ENCODE measurements at regions not wholly inside any gene's neighbourhood (a gene's known extent, or its start where the extent isn't known, plus 50 kb on each side); places are given as distances from the start of the nearest gene placed in this dataset.
"Not testable (repeated sequence)": the region's sequence is repeated elsewhere in the genome, so short reads cannot be mapped to it uniquely, and the experiment has no call there.

GRCh38 chr19:21608571-21608970 is 103.2 kb downstream of the ZNF429 start:
- no peak overlapping the region for H3K4me3 ChIP-seq
- H3K36me3 ChIP-seq, result no peaks in the 10 kb centered on the region
- peak overlapping the region in 1 of 12 donors; percentile 45 for H3K27ac ChIP-seq
- no peak for DNase-seq
- WGBS, 4 donors, result 66 to 87% (median 81%) methylated on average over 2 of the region's 2 CpGs
- no peak for TF ChIP-seq POLR2A (IDR thresholded peaks at IDR 0.05)
- TF ChIP-seq CTCF (IDR thresholded peaks at IDR 0.05), result no peak
- no peaks in the 10 kb centered on the region for H3K9me3 ChIP-seq
- H3K27me3 ChIP-seq, result no peaks in the 10 kb centered on the region
- H3K4me1 ChIP-seq, result peaks cover 0 to 34% (median 12%) of the 10 kb centered on the region in 12 donors
- intact Hi-C loops (cut with DNase I), result no loop called here
- ATAC-seq, result no peak

- WGBS, 4 donors, result 64 to 72% (median 69%) methylated on average over 4 of the region's 4 CpGs
- no peak for DNase-seq
- TF ChIP-seq CTCF (IDR thresholded peaks at IDR 0.05), result no peak
- no peak for TF ChIP-seq POLR2A (IDR thresholded peaks at IDR 0.05)
- H3K9me3 ChIP-seq, result no peaks in the 10 kb centered on the region
- no peak overlapping the region for H3K4me3 ChIP-seq
- peaks cover 0 to 42% (median 18%) of the 10 kb centered on the region in 12 donors for H3K4me1 ChIP-seq
- no peaks in the 10 kb centered on the region for H3K27me3 ChIP-seq
- no peaks in the 10 kb centered on the region for H3K36me3 ChIP-seq
- peak overlapping the region in 1 of 12 donors; percentile 8 for H3K27ac ChIP-seq
- no peak for ATAC-seq
- intact Hi-C loops (cut with DNase I), result no loop called here
These were observed 102.0 kb downstream of the ZNF429 start for GRCh38 chr19:21607449-21607848.

GRCh38 chr19:21607011-21607410 is 101.6 kb downstream of the ZNF429 start:
- DNase-seq; H3K36me3 ChIP-seq; H3K27me3 ChIP-seq; ATAC-seq; H3K9me3 ChIP-seq; H3K27ac ChIP-seq; intact Hi-C loops (cut with DNase I); H3K4me3 ChIP-seq: not testable (repeated sequence)
- 85 to 100% (median 88%) methylated on average over 2 to 28 of the region's 31 CpGs for WGBS, 4 donors
- peaks cover 0 to 42% (median 18%) of the 10 kb centered on the region in 12 donors for H3K4me1 ChIP-seq

GRCh38 chr19:21606326-21606725 is 100.9 kb downstream of the ZNF429 start:
- H3K36me3 ChIP-seq; H3K27me3 ChIP-seq; H3K9me3 ChIP-seq; intact Hi-C loops (cut with DNase I); H3K4me3 ChIP-seq; DNase-seq; ATAC-seq: not testable (repeated sequence)
- H3K4me1 ChIP-seq, result peaks cover 0 to 42% (median 18%) of the 10 kb centered on the region in 12 donors
- H3K27ac ChIP-seq, result peak overlapping the region in 1 of 12 donors; percentile 83
- 62 to 82% (median 78%) methylated on average over 2 to 5 of the region's 5 CpGs for WGBS, 4 donors

- ATAC-seq (peak in 3 of 4 donors; percentile 63 to 79 (median 69)), DNase-seq (peak in 3 of 5 donors; percentile 41 to 49 (median 42))
- peaks cover 0 to 42% (median 18%) of the 10 kb centered on the region in 12 donors for H3K4me1 ChIP-seq
- no peaks in the 10 kb centered on the region for H3K9me3 ChIP-seq
- intact Hi-C loops (cut with DNase I), result loop anchor here in 1 of 10 donors (2.0 kb wide), 1 partner anchor 100 kb away; the partner anchor contains the start of gene ZNF429
- no peak for TF ChIP-seq POLR2A (IDR thresholded peaks at IDR 0.05)
- TF ChIP-seq CTCF (IDR thresholded peaks at IDR 0.05), result no peak
- H3K36me3 ChIP-seq, result no peaks in the 10 kb centered on the region
- H3K27me3 ChIP-seq, result no peaks in the 10 kb centered on the region
- H3K4me3 ChIP-seq, result peak overlapping the region; percentile 15 to 61 (median 52)
- WGBS, 4 donors, result 2 to 18% (median 15%) methylated on average over 8 of the region's 8 CpGs
- H3K27ac ChIP-seq, result peak overlapping the region; percentile 69 to 90 (median 82)
These were observed 99.6 kb downstream of the ZNF429 start for GRCh38 chr19:21604951-21605476.
